ENCODE measurements at regions not wholly inside any gene's neighbourhood (a gene's known extent, or its start where the extent isn't known, plus 50 kb on each side); places are given as distances from the start of the nearest gene placed in this dataset.

GRCh38 chr18:52000435-52000834, 339.6 kb upstream of the DCC start:
- Histone ChIP-seq H3K79me2 (ENCODE audit: low read length) (no peaks in the 10 kb centered on the region), H3K36me3 (ENCODE audit: low read depth, low read length) (no peaks in the 10 kb centered on the region), H3K9ac (ENCODE audit: low read length) (no peak overlapping the region), H3K27me3 (ENCODE audit: low read length) (no peaks in the 10 kb centered on the region), H2AFZ (ENCODE audit: low read length) (no peak overlapping the region), H3K9me3 (ENCODE audit: low read length) (no peaks in the 10 kb centered on the region), H4K20me1 (ENCODE audit: low read length) (no peaks in the 10 kb centered on the region), H3K4me2 (ENCODE audit: low read length) (no peak overlapping the region), H3F3A (ENCODE audit: low read length, unreplicated experiment) (no peaks in the 10 kb centered on the region), H3K27ac (ENCODE audit: low read length) (no peak overlapping the region), H3K4me1 (ENCODE audit: insufficient read depth, low read length) (no peaks in the 10 kb centered on the region), H3K9me2 (replicated peaks; ENCODE audit: low read length) (no peaks in the 10 kb centered on the region), H3K4me3 (ENCODE audit: low read length) (no peak overlapping the region)
- intact Hi-C loops (cut with micrococcal nuclease) = no loop called here
- ChIA-PET CTCF (no interaction called here), POLR2A (ENCODE audit: unreplicated experiment) (no interaction called here)
- ATAC-seq = no peak
- DNase-seq = no peak
- no peak for TF ChIP-seq EZH2phosphoT487 (IDR thresholded peaks at IDR 0.05; ENCODE audit: borderline replicate concordance, low read length)
- TF ChIP-seq CTCF (conservative IDR thresholded peaks at IDR 0.05; ENCODE audit: low read depth, low read length) = no peak
- TF ChIP-seq EZH2 (IDR thresholded peaks at IDR 0.05; ENCODE audit: low read length, unreplicated experiment) = no peak
- BruUV-seq (replicated peaks) = no TSS peak

DNA sequence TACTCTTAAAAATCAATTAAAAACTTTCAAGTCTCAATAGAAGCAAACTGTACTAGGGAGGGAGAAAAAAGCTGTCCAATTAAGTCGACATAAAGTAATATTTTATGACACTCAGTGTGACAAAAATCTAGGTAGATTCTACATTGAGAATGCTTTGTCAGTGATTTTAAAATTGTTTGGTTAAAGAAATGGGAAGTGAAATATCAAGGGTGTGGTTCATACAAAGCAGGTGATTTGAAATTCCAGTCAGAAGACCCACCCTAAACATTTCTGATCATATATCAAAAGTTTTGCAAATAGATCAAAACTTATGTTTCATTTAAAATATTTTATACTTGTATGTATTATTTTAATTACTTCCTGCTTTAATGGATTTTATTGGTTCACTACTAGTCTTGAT, 338.9 kb upstream of the DCC start:
- no peak for DNase-seq
- H3K4me1 ChIP-seq (ENCODE audit: insufficient read depth, low read length) = no peaks in the 10 kb centered on the region
- TF ChIP-seq CTCF (conservative IDR thresholded peaks at IDR 0.05; ENCODE audit: low read depth, low read length) = no peak
- TF ChIP-seq EZH2phosphoT487 (IDR thresholded peaks at IDR 0.05; ENCODE audit: borderline replicate concordance, low read length) = no peak
- BruUV-seq (replicated peaks) = no TSS peak
- CTCF ChIA-PET = no interaction called here
- H3K4me2 ChIP-seq (ENCODE audit: low read length) = no peak overlapping the region
- H3F3A ChIP-seq (ENCODE audit: low read length, unreplicated experiment) = no peaks in the 10 kb centered on the region
- no peak overlapping the region for H3K4me3 ChIP-seq (ENCODE audit: low read length)
- no peak overlapping the region for H2AFZ ChIP-seq (ENCODE audit: low read length)
- intact Hi-C loops (cut with micrococcal nuclease) = no loop called here
- no peaks in the 10 kb centered on the region for H4K20me1 ChIP-seq (ENCODE audit: low read length)
- no peaks in the 10 kb centered on the region for H3K9me2 ChIP-seq (replicated peaks; ENCODE audit: low read length)
- no peak overlapping the region for H3K9ac ChIP-seq (ENCODE audit: low read length)
- H3K27me3 ChIP-seq (ENCODE audit: low read length) = no peaks in the 10 kb centered on the region
- ATAC-seq = no peak
- H3K27ac ChIP-seq (ENCODE audit: low read length) = no peak overlapping the region
- no peaks in the 10 kb centered on the region for H3K79me2 ChIP-seq (ENCODE audit: low read length)
- H3K9me3 ChIP-seq (ENCODE audit: low read length) = no peaks in the 10 kb centered on the region
- POLR2A ChIA-PET (ENCODE audit: unreplicated experiment) = no interaction called here
- H3K36me3 ChIP-seq (ENCODE audit: low read depth, low read length) = no peaks in the 10 kb centered on the region

DNA sequence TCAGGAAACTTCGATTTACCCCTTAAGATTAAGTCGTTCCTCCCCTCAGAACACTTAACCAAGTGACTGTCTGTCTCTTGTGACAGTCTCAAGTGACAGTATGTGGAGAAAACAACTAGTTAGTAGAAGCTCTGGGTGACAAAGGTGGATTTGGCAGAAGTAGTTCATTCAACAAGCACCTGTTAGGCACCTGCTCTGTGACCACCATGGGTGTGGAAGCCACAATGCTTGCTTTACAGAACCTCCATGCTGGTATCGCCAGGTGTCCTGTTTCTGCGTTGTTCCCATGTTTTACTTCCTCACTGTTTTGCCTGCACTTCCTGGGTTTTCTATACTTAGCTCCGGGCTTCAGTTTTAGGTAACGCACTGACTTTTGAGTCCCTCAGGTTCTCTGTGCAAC, 337.4 kb upstream of the DCC start:
- no peaks in the 10 kb centered on the region for H3K79me2 ChIP-seq (ENCODE audit: low read length)
- H3K4me3 ChIP-seq (ENCODE audit: low read length) = no peak overlapping the region
- H2AFZ ChIP-seq (ENCODE audit: low read length) = no peak overlapping the region
- BruUV-seq (replicated peaks) = no TSS peak
- H3K27me3 ChIP-seq (ENCODE audit: low read length) = no peaks in the 10 kb centered on the region
- H3K9me3 ChIP-seq (ENCODE audit: low read length) = no peaks in the 10 kb centered on the region
- no peaks in the 10 kb centered on the region for H3K4me1 ChIP-seq (ENCODE audit: insufficient read depth, low read length)
- intact Hi-C loops (cut with micrococcal nuclease) = no loop called here
- ATAC-seq (no peak), DNase-seq (no peak)
- no peaks in the 10 kb centered on the region for H3K36me3 ChIP-seq (ENCODE audit: low read depth, low read length)
- no peak overlapping the region for H3K9ac ChIP-seq (ENCODE audit: low read length)
- ChIA-PET POLR2A (ENCODE audit: unreplicated experiment) (no interaction called here), CTCF (no interaction called here)
- no peaks in the 10 kb centered on the region for H3K9me2 ChIP-seq (replicated peaks; ENCODE audit: low read length)
- no peak overlapping the region for H3K27ac ChIP-seq (ENCODE audit: low read length)
- no peaks in the 10 kb centered on the region for H4K20me1 ChIP-seq (ENCODE audit: low read length)
- TF ChIP-seq CTCF (conservative IDR thresholded peaks at IDR 0.05; ENCODE audit: low read depth, low read length) = no peak
- H3F3A ChIP-seq (ENCODE audit: low read length, unreplicated experiment) = no peaks in the 10 kb centered on the region
- no peak overlapping the region for H3K4me2 ChIP-seq (ENCODE audit: low read length)
